CD4-positive, alpha-beta T cell treated with Interleukin-21 for 1 hour (primary cell): ENCODE measurements at regions not wholly inside any gene's neighbourhood (a gene's known extent, or its start where the extent isn't known, plus 50 kb on each side); places are given as distances from the start of the nearest gene placed in this dataset.

Experiments used
- DNase-seq: peaks from one replicate; pipeline ENCODE4 v3.0.0-alpha.2; 2020

DNA sequence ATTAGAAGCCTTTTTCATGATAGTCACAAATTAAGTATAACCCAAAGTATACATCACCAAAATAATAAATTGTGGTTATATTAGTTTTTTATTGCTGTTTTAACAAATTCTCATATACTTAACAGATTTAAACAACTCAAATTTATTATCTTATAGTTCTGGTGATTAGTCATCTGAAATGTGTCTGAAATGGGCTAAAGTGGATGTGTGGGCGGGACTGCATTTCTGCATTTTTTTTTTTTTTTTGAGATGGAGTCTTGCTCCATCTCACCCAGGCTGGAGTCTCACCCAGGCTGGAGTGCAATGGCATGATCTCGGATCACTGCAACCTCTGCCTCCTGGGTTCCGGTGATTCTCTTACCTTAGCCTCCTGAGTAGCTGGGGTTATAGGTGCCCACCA lies 891.5 kb upstream of the CELF2 start:
- no peak for DNase-seq

- DNase-seq, result no peak
Observed at GRCh38 chr10:10128387-10128786, 889.3 kb upstream of the CELF2 start.

DNA sequence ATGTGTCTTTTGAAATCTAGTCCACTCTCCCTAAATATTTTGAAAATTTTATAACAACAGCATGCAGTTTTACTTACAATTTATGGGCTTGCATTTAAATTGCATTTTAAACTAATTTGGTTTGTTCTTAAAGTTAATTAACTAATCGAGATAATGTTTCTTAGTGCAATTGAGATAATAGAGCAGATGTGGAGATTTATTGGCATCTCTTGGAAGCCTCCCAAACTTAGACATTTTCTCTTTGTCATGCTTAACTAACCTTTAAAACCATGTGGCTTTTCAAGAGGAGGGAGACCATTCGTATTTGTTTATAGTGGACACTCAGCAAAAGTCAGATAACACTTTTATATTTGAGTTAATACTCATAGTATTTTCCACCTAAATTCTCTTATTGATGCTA lies 887.0 kb upstream of the CELF2 start:
- DNase-seq, result no peak

DNA sequence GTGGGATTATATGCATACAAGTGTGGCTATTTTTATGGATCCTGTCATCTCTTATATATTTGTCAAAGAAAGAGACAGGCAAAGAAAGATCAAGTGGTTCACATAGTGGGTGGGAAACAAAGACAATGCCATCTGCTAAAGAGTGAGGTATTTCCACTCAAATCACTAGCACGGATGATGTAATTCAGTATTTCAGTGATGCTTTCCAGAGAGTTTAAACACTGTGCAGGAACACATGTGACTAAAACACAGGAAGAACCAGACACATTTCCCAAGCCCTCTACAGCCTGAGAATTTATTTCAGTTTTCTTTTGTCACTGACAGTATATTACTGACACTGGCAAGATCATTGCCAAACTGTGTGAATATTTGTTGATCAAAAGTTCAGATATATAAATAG lies 885.7 kb upstream of the CELF2 start:
- no peak for DNase-seq

- no peak for DNase-seq
Observed at GRCh38 chr10:10133281-10133680, 884.4 kb upstream of the CELF2 start.

- DNase-seq, result peak; percentile 7
Observed at GRCh38 chr10:10138685-10139084, 879.0 kb upstream of the CELF2 start.

- no peak for DNase-seq
Observed at GRCh38 chr10:10141782-10142382, 875.8 kb upstream of the CELF2 start.

- no peak for DNase-seq
Observed at GRCh38 chr10:10146604-10147003, 871.1 kb upstream of the CELF2 start.

GRCh38 chr10:10149899-10150298 lies 867.8 kb upstream of the CELF2 start:
- DNase-seq, result no peak

DNA sequence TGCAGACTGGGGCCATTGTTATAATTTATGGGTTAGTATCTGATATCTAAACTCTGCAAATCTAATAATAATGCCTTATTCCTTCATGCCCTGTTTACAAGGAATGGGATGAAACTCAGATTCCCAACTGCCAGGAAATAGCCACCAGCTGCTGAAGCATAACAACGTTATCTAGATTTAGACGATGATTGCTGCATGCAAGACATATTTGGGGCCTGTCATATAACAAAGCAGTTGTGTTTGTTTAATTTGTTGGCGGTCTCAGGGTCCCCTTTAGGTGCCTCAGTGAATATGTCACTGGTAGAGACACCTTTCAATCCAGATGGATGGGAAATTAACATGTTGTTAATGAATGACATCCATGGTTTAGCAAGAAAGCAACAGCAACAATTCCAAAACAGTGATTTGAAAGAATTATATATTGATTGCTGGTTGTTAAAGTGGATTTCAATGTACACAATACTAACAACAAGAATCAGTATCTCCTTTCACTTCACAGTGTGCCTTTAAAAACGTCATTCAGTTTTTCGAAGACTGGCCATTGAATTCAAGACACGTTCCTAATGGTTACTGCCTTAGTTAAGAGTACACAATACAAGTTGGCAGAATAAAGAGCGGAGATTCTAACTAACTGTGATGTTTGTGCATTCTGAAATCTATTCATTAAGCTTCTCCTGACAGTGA lies 860.6 kb upstream of the CELF2 start:
- no peak for DNase-seq

DNA sequence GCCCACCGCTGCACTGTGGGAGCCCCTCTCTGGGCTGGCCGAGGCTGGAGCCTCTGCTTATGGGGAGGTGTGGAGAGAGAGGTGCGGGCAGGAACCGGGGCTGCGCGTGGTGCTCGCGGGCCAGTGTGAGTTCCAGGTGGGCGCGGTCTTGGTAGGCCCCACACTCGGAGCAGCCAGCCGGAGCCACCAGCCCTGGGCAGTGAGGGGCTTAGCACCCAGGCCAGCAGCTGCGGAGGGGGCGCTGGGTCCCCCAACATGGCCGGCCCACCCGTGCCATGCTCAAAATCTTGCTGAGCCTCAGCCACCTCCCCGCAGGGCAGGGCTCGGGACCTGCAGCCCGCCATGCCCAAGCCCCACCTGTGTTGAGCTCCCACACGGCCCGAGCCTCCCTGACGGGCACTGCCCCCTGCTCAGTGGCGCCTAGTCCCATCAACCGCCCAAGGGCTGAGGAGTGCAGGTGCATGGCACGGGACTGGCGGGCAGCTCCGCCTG lies 856.8 kb upstream of the CELF2 start:
- no peak for DNase-seq

DNA sequence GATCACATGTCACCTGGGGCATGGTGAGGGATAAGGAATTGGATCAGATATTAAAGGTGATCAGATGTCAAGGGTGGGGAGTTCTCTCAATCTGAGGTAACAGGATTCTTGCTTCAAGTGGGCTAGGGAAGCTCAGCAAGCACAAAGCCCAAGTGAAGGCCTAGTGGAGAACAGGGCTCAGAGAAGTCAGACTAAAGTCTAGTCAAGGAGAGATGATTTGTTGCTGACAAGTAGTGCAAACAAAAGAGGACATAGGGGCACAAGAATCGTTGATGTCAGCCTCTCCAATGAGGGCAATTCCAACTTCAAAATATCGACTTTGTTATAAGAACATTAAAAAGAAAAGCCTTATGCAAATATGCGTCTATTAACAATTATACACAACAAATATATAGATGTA lies 852.8 kb upstream of the CELF2 start:
- DNase-seq, result no peak

DNA sequence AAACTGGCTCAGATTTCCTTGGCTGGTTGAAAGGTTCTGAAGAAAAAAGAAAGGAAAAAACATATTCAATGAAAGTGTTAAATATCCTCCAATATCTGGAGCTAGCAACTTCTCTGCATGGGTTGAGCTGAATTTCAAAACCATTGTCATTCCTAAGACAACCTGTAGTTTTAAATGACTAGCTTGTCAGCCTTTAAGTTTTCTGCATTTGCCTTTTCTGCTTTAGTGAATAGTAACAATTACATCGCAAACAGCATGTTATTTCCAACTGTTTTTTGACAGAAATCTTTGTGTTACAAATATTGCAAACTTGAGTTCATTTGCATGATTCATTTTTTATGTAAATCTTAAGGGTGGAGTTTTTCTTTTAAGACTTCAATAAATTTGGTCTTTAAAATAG lies 852.3 kb upstream of the CELF2 start:
- no peak for DNase-seq

DNA sequence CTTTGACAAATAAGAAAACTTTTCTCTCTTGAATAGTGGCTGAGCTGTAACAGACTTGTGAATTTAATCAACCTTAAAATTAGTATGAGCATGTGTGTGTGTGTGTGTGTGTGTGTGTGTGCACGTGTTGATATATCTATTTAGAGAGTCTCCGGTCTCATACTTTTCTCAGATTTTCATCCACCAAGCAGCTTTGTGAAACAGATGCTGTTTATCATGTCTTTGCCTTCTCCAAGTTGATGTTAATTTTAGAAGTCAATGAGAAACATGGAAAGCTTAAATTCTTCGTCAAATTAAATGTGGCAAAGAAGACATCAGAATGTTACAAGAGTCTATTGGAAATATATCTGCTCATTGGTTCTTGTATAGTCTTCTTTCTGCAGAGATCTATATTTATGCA lies 839.2 kb upstream of the CELF2 start:
- DNase-seq, result no peak

GRCh38 chr10:10193848-10194247 lies 823.8 kb upstream of the CELF2 start:
- DNase-seq, result no peak

GRCh38 chr10:10196701-10197100 lies 821.0 kb upstream of the CELF2 start:
- no peak for DNase-seq

DNA sequence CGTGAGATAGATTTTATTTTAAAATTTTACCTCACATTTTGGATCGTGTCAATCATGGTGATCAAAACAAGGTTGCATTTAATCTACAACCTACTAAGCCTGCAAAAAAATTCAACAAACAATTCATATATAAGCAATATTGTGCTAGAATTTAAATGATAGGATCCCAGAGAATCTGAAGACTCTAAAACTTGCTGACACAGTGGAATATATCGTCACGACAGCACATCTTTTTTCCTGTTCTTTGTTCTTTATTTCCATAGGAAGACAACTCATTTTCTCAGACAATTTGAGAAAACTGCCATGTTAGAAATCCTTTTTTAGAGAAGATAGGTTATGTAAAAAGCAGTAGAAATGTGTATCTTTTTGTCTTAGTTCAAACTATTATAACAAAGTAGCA lies 820.2 kb upstream of the CELF2 start:
- DNase-seq, result no peak

DNA sequence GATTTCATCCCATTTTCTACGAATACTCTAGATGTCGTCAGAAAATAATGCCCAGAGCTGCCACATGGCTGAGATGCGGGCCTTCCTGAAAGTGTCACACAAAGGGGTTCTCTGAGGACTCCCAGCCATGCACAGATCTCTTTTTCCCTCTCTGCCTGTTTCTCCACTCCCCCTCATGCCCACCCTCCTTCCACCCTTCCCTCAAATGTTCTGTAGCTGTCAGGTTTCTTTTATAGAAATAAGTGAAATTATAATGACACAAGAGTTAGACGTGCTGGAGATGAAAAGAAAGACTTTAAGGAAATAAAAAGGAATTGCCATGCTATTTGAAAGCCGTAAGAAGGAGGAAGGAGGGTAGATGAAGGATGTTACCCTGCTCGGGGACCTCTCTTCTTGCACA lies 819.3 kb upstream of the CELF2 start:
- DNase-seq, result no peak

GRCh38 chr10:10204415-10204814 lies 813.3 kb upstream of the CELF2 start:
- DNase-seq, result no peak

- DNase-seq, result no peak
Observed at GRCh38 chr10:10205906-10206305, 811.8 kb upstream of the CELF2 start.

- no peak for DNase-seq
Observed at GRCh38 chr10:10207538-10207937, 810.1 kb upstream of the CELF2 start.

GRCh38 chr10:10208196-10208595 lies 809.5 kb upstream of the CELF2 start:
- DNase-seq, result no peak

- no peak for DNase-seq
Observed at GRCh38 chr10:10209167-10209566, 808.5 kb upstream of the CELF2 start.

GRCh38 chr10:10211409-10211808 lies 806.3 kb upstream of the CELF2 start:
- no peak for DNase-seq

DNA sequence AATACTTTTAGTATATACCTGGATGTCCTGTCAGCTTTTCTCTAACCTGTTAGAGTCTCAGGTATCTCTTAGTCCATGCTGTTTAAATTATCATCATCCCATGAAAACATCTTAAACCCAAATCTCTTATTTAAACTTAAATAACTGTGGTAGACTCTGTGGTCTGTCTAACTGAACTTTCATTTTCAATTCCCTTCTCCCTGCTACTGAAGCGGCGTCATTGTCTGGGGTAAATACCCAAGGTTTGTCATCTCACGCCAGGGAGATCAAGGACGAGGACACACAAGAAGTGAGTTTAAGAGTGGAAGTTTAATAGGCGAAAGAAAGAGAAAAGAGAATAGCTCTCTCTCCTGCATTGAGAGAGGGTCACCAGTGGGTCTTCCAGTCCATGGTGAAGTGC lies 804.4 kb upstream of the CELF2 start:
- no peak for DNase-seq
